ENCODE measurements at regions not wholly inside any gene's neighbourhood (a gene's known extent, or its start where the extent isn't known, plus 50 kb on each side); places are given as distances from the start of the nearest gene placed in this dataset.

- Histone ChIP-seq H3T11ph (ENCODE audit: low read length) (no peak overlapping the region), H2BK15ac (ENCODE audit: low read depth, low read length) (no peak overlapping the region), H4K5ac (ENCODE audit: insufficient read length, low read depth, low read length) (no peak overlapping the region), H3K4me2 (ENCODE audit: insufficient read depth, insufficient read length, low read length) (no peak overlapping the region), H2BK12ac (ENCODE audit: insufficient read length, low read depth, low read length) (no peak overlapping the region), H3K27ac (ENCODE audit: insufficient read length, low read depth, low read length) (no peak overlapping the region), H2BK20ac (ENCODE audit: low read depth, low read length, poor library complexity, severe bottlenecking) (no peak overlapping the region), H3K23ac (ENCODE audit: insufficient read length, low read depth, low read length) (no peak overlapping the region), H4K91ac (ENCODE audit: insufficient read length, low read depth, low read length) (no peak overlapping the region), H3K14ac (ENCODE audit: insufficient read depth, low read length) (no peak overlapping the region; the same call in 1 of the 2 replicates), H2BK5ac (ENCODE audit: insufficient read length, low read length) (no peak overlapping the region), H3K27me3 (ENCODE audit: insufficient read depth, low read length) (no peaks in the 10 kb centered on the region), H3K4ac (ENCODE audit: low read depth, low read length) (no peak overlapping the region), H3K23me2 (ENCODE audit: insufficient read length, low read depth, low read length, poor library complexity, severe bottlenecking) (no peaks in the 10 kb centered on the region), H4K8ac (replicated peaks; ENCODE audit: insufficient read length, low read depth, low read length) (no peak overlapping the region), H4K20me1 (ENCODE audit: control insufficient read depth, insufficient read depth, insufficient read length) (peaks cover 2% of the 10 kb centered on the region), H2BK120ac (ENCODE audit: low read depth, low read length, poor library complexity, severe bottlenecking) (no peak overlapping the region), H3K79me1 (ENCODE audit: insufficient read depth, low read depth, low read length, poor library complexity, severe bottlenecking) (no peaks in the 10 kb centered on the region), H3K4me1 (ENCODE audit: insufficient read depth, low read length) (no peaks in the 10 kb centered on the region), H3K79me2 (ENCODE audit: insufficient read depth, low read length) (no peaks in the 10 kb centered on the region), H3K9me3 (ENCODE audit: control insufficient read depth, low read depth, low read length) (no peaks in the 10 kb centered on the region), H3K9ac (ENCODE audit: extremely low read depth, insufficient read length, low read length) (no peak overlapping the region), H3K18ac (ENCODE audit: insufficient read length, low read depth, low read length) (no peak overlapping the region), H2AK5ac (ENCODE audit: insufficient read length, low read length) (no peak overlapping the region), H2AFZ (ENCODE audit: low read length) (no peak overlapping the region), H3K56ac (ENCODE audit: insufficient read length, low read depth, low read length) (no peak overlapping the region)
- H3K4me1 Mint-ChIP-seq: peaks cover 6 to 8% of the 10 kb centered on the region in 2 experiments
- peaks cover 10% of the 10 kb centered on the region for H3K27me3 Mint-ChIP-seq (ENCODE audit: low read depth)
- no peak overlapping the region; a peak in 1 of 5 replicates for H3K4me3 Mint-ChIP-seq
- no peaks in the 10 kb centered on the region; a peak in 1 of 5 replicates for H3K9me3 Mint-ChIP-seq
- H3K36me3 Mint-ChIP-seq (ENCODE audit: insufficient read depth in 1 of 3, low read depth in 3 of 3): 0 out of 7 replicates have a peak, but pooled peaks cover 0 to 4% (median 0%) of the 10 kb centered on the region in 3 experiments
- WGBS (ENCODE audit: extremely low coverage, insufficient read length, low lambda C conversion rate): no CpG with 5 or more reads among the region's 19 CpGs
- no peak for DNase-seq
- H3K27ac Mint-ChIP-seq: 0 out of 7 replicates have a peak overlapping the region, but pooled peaks of 1 of the 3 experiments have one; percentile 25
- TF ChIP-seq CTCF (conservative IDR thresholded peaks at IDR 0.05): no peak
These were observed 97.3 kb upstream of the SNTG2 start for GRCh38 chr2:853203-853870.

Data from H9 (cell line).